GM06990 (cell line): ENCODE measurements at regions not wholly inside any gene's neighbourhood (a gene's known extent, or its start where the extent isn't known, plus 50 kb on each side); places are given as distances from the start of the nearest gene placed in this dataset.

Experiments used
- DNase-seq: peaks from one replicate; pipeline ENCODE4 v3.0.0-alpha.2; 2011; ENCODE audit not compliant: insufficient read length; ENCODE audit errors: extremely low read depth
- H3K27me3 ChIP-seq: replicated peaks from 2 replicates; pipeline ENCODE4 v1.6.0; 2011; ENCODE audit warnings: low read length; ENCODE audit not compliant: control insufficient read depth, insufficient read depth
- H3K36me3 ChIP-seq: 2 replicates; pipeline ENCODE4 v1.5.1; 2011; ENCODE audit warnings: low read length; ENCODE audit not compliant: control insufficient read depth, insufficient read depth
- H3K4me3 ChIP-seq: replicated peaks from 2 replicates; pipeline ENCODE4 v1.5.1; 2011; ENCODE audit warnings: low read depth, mild to moderate bottlenecking, control low read depth, low read length
- CTCF ChIP-seq: IDR thresholded peaks from 2 replicates; pipeline ENCODE4 v1.5.1; 2011; ENCODE audit warnings: low read length, control low read depth, mild to moderate bottlenecking, inconsistent platforms; ENCODE audit not compliant: insufficient read depth, poor library complexity, severe bottlenecking

DNA sequence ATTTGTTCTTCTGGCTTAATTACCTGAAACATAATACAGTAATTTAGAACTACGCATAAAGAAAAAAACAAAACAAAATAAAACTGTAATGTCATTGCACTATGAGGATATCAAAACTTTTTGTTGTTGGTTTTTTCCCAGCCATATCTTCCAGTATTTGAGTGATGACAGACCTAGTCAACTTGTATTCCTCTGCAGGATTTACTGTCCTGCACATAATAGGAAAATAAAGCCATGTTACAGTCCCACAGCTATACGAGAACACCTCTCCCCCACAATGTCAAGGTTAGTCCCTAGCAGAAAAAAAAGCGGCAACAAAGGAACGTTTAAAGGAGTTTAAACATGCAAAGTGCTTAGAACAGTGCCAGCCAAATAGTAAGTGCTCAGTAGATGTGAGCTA lies 55.3 kb upstream of the PRDX6 start:
- H3K36me3 ChIP-seq, result no peaks in the 10 kb centered on the region
- no peak for TF ChIP-seq CTCF

GRCh38 chr1:173422456-173422976 lies 54.6 kb upstream of the PRDX6 start:
- Histone ChIP-seq H3K36me3 (no peaks in the 10 kb centered on the region), H3K4me3 (no peak overlapping the region), H3K27me3 (no peaks in the 10 kb centered on the region)
- TF ChIP-seq CTCF, result no peak
- no peak for DNase-seq

More for the DNA sequence above, 55.3 kb upstream of the PRDX6 start:
- DNase-seq, result no peak
- no peak overlapping the region for H3K4me3 ChIP-seq
- H3K27me3 ChIP-seq, result no peaks in the 10 kb centered on the region

GRCh38 chr1:173423291-173423690 lies 53.8 kb upstream of the PRDX6 start:
- DNase-seq, result no peak
- Histone ChIP-seq H3K27me3 (no peaks in the 10 kb centered on the region), H3K36me3 (no peaks in the 10 kb centered on the region), H3K4me3 (no peak overlapping the region)
- no peak for TF ChIP-seq CTCF

GRCh38 chr1:173424143-173424542 lies 53.0 kb upstream of the PRDX6 start:
- Histone ChIP-seq H3K4me3 (no peak overlapping the region), H3K36me3 (no peaks in the 10 kb centered on the region), H3K27me3 (no peaks in the 10 kb centered on the region)
- TF ChIP-seq CTCF, result no peak
- no peak for DNase-seq

DNA sequence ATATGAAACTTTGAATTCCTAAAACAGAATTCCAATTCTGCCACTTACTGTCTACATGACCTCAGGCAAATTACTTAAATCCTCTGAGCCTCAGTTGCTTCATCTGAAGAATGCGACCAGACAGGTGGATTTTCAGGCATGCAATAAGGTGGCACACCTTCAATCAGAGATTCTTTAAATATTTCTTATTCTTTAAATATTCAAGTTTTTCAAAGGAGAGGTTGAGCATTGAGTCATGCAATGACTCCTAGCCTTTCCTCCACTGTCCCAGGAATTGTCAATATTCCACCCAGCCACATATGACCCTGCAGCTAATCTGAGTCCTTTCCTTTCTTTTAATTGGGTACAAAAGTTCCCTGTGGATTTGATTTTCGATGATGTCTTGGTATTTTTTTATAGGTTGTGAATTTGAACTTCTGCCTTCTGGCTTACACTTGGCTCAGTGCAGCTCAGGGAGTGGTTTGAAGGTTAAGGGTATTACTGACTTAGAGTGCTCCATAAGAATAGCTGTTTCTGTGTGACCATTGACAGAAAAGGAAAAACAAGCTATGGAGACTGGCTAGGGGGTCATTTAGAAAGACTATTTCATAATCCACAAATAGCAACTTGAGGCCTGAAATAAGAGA lies 52.2 kb upstream of the PRDX6 start:
- no peak for DNase-seq
- Histone ChIP-seq H3K4me3 (no peak overlapping the region), H3K36me3 (no peaks in the 10 kb centered on the region), H3K27me3 (no peaks in the 10 kb centered on the region)
- TF ChIP-seq CTCF, result no peak

DNA sequence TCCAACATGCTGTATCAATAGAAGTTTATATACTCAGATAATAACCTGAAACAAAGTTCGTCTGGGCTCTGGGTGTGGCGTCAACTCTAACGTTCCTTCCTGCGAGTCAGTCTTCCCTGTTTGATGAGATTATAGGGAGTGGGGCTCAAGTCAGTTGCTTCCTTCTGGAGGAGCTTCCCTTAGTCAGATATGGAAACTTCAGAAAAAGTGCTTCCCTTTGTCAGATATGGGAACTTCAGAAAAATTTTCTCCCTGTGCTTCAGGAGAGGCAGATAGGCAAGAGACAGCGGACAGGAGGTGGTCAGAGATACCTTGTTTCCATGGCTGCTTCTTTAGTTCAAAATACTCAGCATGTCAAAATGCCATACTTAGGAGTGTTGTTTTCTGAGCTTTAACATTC lies 51.1 kb upstream of the PRDX6 start:
- DNase-seq, result no peak
- no peak for TF ChIP-seq CTCF
- no peak overlapping the region for H3K4me3 ChIP-seq
- no peaks in the 10 kb centered on the region for H3K36me3 ChIP-seq
- no peaks in the 10 kb centered on the region for H3K27me3 ChIP-seq
